Endothelial cell of umbilical vein (primary cell): ENCODE measurements at regions not wholly inside any gene's neighbourhood (a gene's known extent, or its start where the extent isn't known, plus 50 kb on each side); places are given as distances from the start of the nearest gene placed in this dataset.

Source experiments
- BruUV-seq: library from RNA; stranded (reverse); fragments of 400-500 nt; replicated peaks from 2 replicates; lab custom pipeline; 2021; lab: Mats Ljungman, UMichigan
- CTCF ChIA-PET: fragments of 300-600, 350-600 bp; sonication (Branson Sonifier 250); formaldehyde crosslinking; loops from one replicate; lab custom pipeline; 2021; ENCODE audit warnings: antibody characterized with exemption, inconsistent platforms; lab: Charles Lee
- POLR2A ChIA-PET: fragments of 300-600, 350-600 bp; sonication (Branson Sonifier 250); formaldehyde crosslinking; loops from one replicate; lab custom pipeline; 2021; ENCODE audit warnings: antibody characterized with exemption, inconsistent platforms; lab: Charles Lee
- DNase-seq: peaks from one replicate; pipeline ENCODE4 v3.0.0-alpha.2; 2011; ENCODE audit warnings: low read depth, low spot score
- FAIRE-seq: peaks from 2 replicates; lab custom pipeline; 2011; peaks lifted over from hg19 to GRCh38; lab: Jason Lieb, UNC
- H2AFZ ChIP-seq: 2 replicates; pipeline ENCODE4 v1.6.0; 2012; ENCODE audit warnings: low read depth, low read length, control low read depth, inconsistent platforms
- H3K27ac ChIP-seq: 2 replicates; pipeline ENCODE4 v1.5.1; 2011; ENCODE audit warnings: low read depth, mild to moderate bottlenecking, control low read depth, low read length, moderate library complexity; ENCODE audit not compliant: insufficient read depth
- H3K27me3 ChIP-seq, 2 experiments: 2 replicates each; pipeline versions ENCODE4 v1.6.0 to v1.6.1; 2011; ENCODE audit warnings: low read length in 2 of 2, mixed read lengths in 1 of 2; ENCODE audit not compliant: control insufficient read depth in 2 of 2, insufficient read depth in 2 of 2
- H3K36me3 ChIP-seq, 2 experiments: 2 replicates in 1 of 2; 3 replicates in 1 of 2; pipeline ENCODE4 v1.5.1; 2011; ENCODE audit warnings: low read length in 2 of 2, mild to moderate bottlenecking in 1 of 2, moderate library complexity in 1 of 2; ENCODE audit not compliant: control insufficient read depth in 2 of 2, insufficient read depth in 2 of 2; ENCODE audit errors: extremely low read depth in 1 of 2
- H3K4me1 ChIP-seq: 3 replicates; pipeline ENCODE4 v1.5.1; 2011; ENCODE audit warnings: mild to moderate bottlenecking, low read length; ENCODE audit not compliant: control insufficient read depth, insufficient read depth; ENCODE audit errors: extremely low read depth
- H3K4me2 ChIP-seq: 2 replicates; pipeline ENCODE4 v1.6.1; 2011; ENCODE audit warnings: low read length, control low read depth, mixed read lengths; ENCODE audit not compliant: insufficient read depth
- H3K4me3 ChIP-seq, 3 experiments: fragments of 200-600 bp in 1 of 3; sonication (generic), shearing (Covaris generic) in 1 of 3; replicated peaks in 1 of 3; 2 replicates each; pipeline ENCODE4 v1.5.1; 2011 to 2016; ENCODE audit warnings: control low read depth in 3 of 3, low read length in 3 of 3, mild to moderate bottlenecking in 2 of 3, inconsistent platforms in 1 of 3, low read depth in 1 of 3, moderate library complexity in 1 of 3; ENCODE audit not compliant: insufficient read depth in 1 of 3
- H3K79me2 ChIP-seq: 2 replicates; pipeline ENCODE4 v1.6.0; 2012; ENCODE audit warnings: low read length, inconsistent platforms; ENCODE audit not compliant: control insufficient read depth, insufficient read depth
- H3K9ac ChIP-seq: replicated peaks from 2 replicates; pipeline ENCODE3; 2011; ENCODE audit warnings: low read length, control low read depth; ENCODE audit not compliant: insufficient read depth; ENCODE audit errors: extremely low read depth
- H3K9me1 ChIP-seq: replicated peaks from 3 replicates; pipeline ENCODE4 v1.6.0; 2011; ENCODE audit warnings: mild to moderate bottlenecking, low read length; ENCODE audit not compliant: control insufficient read depth, insufficient read depth; ENCODE audit errors: extremely low read depth
- H3K9me3 ChIP-seq: replicated peaks from 2 replicates; pipeline ENCODE4 v1.5.1; 2012; ENCODE audit warnings: low read length, inconsistent platforms; ENCODE audit not compliant: control insufficient read depth, insufficient read depth
- H4K20me1 ChIP-seq: replicated peaks from 2 replicates; pipeline ENCODE3; 2011; ENCODE audit warnings: mild to moderate bottlenecking, low read length; ENCODE audit not compliant: control insufficient read depth, insufficient read depth; ENCODE audit errors: extremely low read depth
- CTCF ChIP-seq, 2 donors: IDR thresholded peaks; 1 replicate in 1 of 2; 2 replicates in 1 of 2; pipeline ENCODE4 v1.5.1; 2011; ENCODE audit warnings: low read length in 2 of 2, mild to moderate bottlenecking in 2 of 2, moderate library complexity in 2 of 2, control low read depth in 1 of 2, inconsistent platforms in 1 of 2, low read depth in 1 of 2; ENCODE audit not compliant: insufficient read depth in 1 of 2; ENCODE audit errors: extremely low read depth in 1 of 2
- EZH2 ChIP-seq: IDR thresholded peaks from 2 replicates; pipeline ENCODE4 v1.6.1; 2012; ENCODE audit warnings: borderline replicate concordance, low read depth, mild to moderate bottlenecking, moderate library complexity, low read length, inconsistent platforms; ENCODE audit not compliant: severe bottlenecking
- FOS ChIP-seq: IDR thresholded peaks from 2 replicates; pipeline ENCODE4 v1.6.1; 2011; ENCODE audit warnings: mild to moderate bottlenecking, low read length, moderate library complexity, borderline replicate concordance; ENCODE audit not compliant: insufficient read depth
- GATA2 ChIP-seq: IDR thresholded peaks from 2 replicates; pipeline ENCODE4 v1.7.0; 2011; ENCODE audit warnings: low read depth, mild to moderate bottlenecking, moderate library complexity, mixed read lengths, low read length; ENCODE audit not compliant: insufficient read length, insufficient read depth
- JUN ChIP-seq: IDR thresholded peaks from 2 replicates; pipeline ENCODE4 v1.6.1; 2011; ENCODE audit warnings: borderline replicate concordance, low read depth; ENCODE audit not compliant: insufficient read length, insufficient read depth
- MYC ChIP-seq: IDR thresholded peaks from one replicate; pipeline ENCODE4 v1.6.1; 2011; ENCODE audit warnings: mild to moderate bottlenecking, low read depth, low read length
- POLR2A ChIP-seq: IDR thresholded peaks from 2 replicates; pipeline ENCODE4 v1.6.1; 2012; ENCODE audit warnings: low read depth, mild to moderate bottlenecking, control low read depth, low read length
- POLR2AphosphoS5 ChIP-seq: IDR thresholded peaks from 2 replicates; pipeline ENCODE4 v1.6.1; 2012; ENCODE audit warnings: low read depth, mild to moderate bottlenecking, control low read depth, low read length, moderate library complexity; ENCODE audit not compliant: insufficient read depth
- dilution Hi-C: fragments of 300-500 bp; cut with MboI; formaldehyde crosslinking; loops from one replicate; pipeline ENCODE4 v1.15.0; 2019; ENCODE audit warnings: low sequenced_read_pairs; ENCODE audit not compliant: extremely low pct_ligation_motif_present
- intact Hi-C: fragments of 100-400 bp; cut with micrococcal nuclease; formaldehyde crosslinking; loops from one replicate; pipeline ENCODE4 v1.10.0; 2022
- TF ChIP-seq, protein P1 (sequence below): IDR thresholded peaks from 2 replicates; pipeline ENCODE4 v1.6.1; 2011; ENCODE audit not compliant: insufficient read depth, insufficient read length

DNA sequence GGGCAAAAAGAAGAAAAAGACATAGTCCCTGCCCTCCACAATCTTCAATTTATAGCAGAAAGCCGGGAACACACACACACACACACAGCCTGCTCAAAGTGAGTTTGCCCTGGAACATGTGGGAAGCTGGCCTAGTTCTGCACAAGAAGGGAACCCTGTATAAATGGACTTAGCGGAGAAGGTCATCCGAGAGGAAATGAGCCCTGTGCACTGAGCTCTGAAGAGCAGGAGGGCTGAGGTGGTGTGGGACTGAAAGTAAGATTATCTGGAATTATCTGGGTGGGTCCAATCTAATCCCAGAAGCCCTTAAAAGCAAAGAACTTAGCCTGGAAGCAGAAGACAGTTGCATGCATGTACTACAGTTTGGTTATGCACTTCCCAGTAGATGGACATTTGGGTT is 90.0 kb upstream of the CTSV start:
- H3K27ac ChIP-seq: no peak overlapping the region
- H3K9me3 ChIP-seq: no peaks in the 10 kb centered on the region
- dilution Hi-C loops: no loop called here
- H3K36me3 ChIP-seq: no peaks in the 10 kb centered on the region
- H3K4me2 ChIP-seq: no peak overlapping the region
- no peaks in the 10 kb centered on the region for H4K20me1 ChIP-seq
- FAIRE-seq (no peak), DNase-seq (no peak)
- no peaks in the 10 kb centered on the region for H3K79me2 ChIP-seq
- no TSS peak for BruUV-seq
- H3K4me3 ChIP-seq: no peak overlapping the region
- H3K9ac ChIP-seq: no peak overlapping the region
- CTCF ChIA-PET: interaction anchor here (0.7 kb wide), 2 partner anchors 19 to 1864 kb away, joined by 3 read pairs; no protein-coding TSS in a partner anchor
- TF ChIP-seq MYC: no peak
- TF ChIP-seq POLR2A: no peak
- TF ChIP-seq, protein P1, sequence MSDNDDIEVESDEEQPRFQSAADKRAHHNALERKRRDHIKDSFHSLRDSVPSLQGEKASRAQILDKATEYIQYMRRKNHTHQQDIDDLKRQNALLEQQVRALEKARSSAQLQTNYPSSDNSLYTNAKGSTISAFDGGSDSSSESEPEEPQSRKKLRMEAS: no peak
- TF ChIP-seq FOS: no peak
- no peak for TF ChIP-seq CTCF (IDR thresholded peaks at IDR 0.05; ENCODE audit: extremely low read depth in 1 of 2, insufficient read depth in 1 of 2, low read depth in 1 of 2, low read length in 2 of 2)
- TF ChIP-seq EZH2: no peak
- TF ChIP-seq POLR2AphosphoS5: no peak
- no peak for TF ChIP-seq JUN
- TF ChIP-seq GATA2: no peak
- no peak overlapping the region for H2AFZ ChIP-seq
- POLR2A ChIA-PET: interaction anchor here (0.5 kb wide), 1 partner anchor 412 kb away, joined by 6 read pairs; no protein-coding TSS in a partner anchor
- H3K4me1 ChIP-seq: no peaks in the 10 kb centered on the region
- intact Hi-C loops: no loop called here
- no peaks in the 10 kb centered on the region for H3K9me1 ChIP-seq
- no peaks in the 10 kb centered on the region for H3K27me3 ChIP-seq
